Gastroesophageal sphincter (tissue), 3 donors: ENCODE measurements at regions not wholly inside any gene's neighbourhood (a gene's known extent, or its start where the extent isn't known, plus 50 kb on each side); places are given as distances from the start of the nearest gene placed in this dataset.

Source experiments
- CTCF ChIP-seq, 4 experiments: fragments of 200-600 bp in 2 of 4; fragments of 450-650 bp in 2 of 4; sonication (generic) in 1 of 4; IDR thresholded peaks; one replicate each; pipeline ENCODE4 v1.5.1; 2017 to 2019; ENCODE audit warnings: antibody characterized with exemption in 4 of 4, mild to moderate bottlenecking in 2 of 4, moderate library complexity in 2 of 4
- EP300 ChIP-seq: sonication (generic); formaldehyde crosslinking; IDR thresholded peaks from one replicate; pipeline ENCODE4 v1.6.1; 2017; ENCODE audit warnings: antibody characterized with exemption, mild to moderate bottlenecking
- POLR2A ChIP-seq, 2 donors: fragments of 450-650 bp; IDR thresholded peaks; one replicate each; pipeline ENCODE4 v1.6.1; 2017; ENCODE audit warnings: antibody characterized with exemption in 2 of 2, mild to moderate bottlenecking in 2 of 2, moderate library complexity in 1 of 2
- POLR2AphosphoS5 ChIP-seq: sonication (generic); formaldehyde crosslinking; IDR thresholded peaks from one replicate; pipeline ENCODE4 v1.6.1; 2017; ENCODE audit warnings: antibody characterized with exemption

GRCh38 chr4:164617911-164618310, 136.0 kb upstream of the SMIM31 start:
- no peak for TF ChIP-seq CTCF (IDR thresholded peaks at IDR 0.05)
- no peak for TF ChIP-seq POLR2A (IDR thresholded peaks at IDR 0.05)
- no peak for TF ChIP-seq EP300
- no peak for TF ChIP-seq POLR2AphosphoS5
